GM10248 (cell line): ENCODE measurements at regions not wholly inside any gene's neighbourhood (a gene's known extent, or its start where the extent isn't known, plus 50 kb on each side); places are given as distances from the start of the nearest gene placed in this dataset.

Experiments used
- CTCF ChIA-PET: fragments of 300-600 bp; sonication (Branson Sonifier 250); formaldehyde crosslinking; extraction: SDS; loops from one replicate; lab custom pipeline; 2021; ENCODE audit warnings: antibody characterized with exemption; lab: Yijun Ruan, JAX
- POLR2A ChIA-PET: fragments of 350-650 bp; sonication (Branson Sonifier 250); formaldehyde crosslinking; extraction: SDS; loops from one replicate; lab custom pipeline; 2020; ENCODE audit warnings: antibody characterized with exemption; lab: Yijun Ruan, JAX
- DNase-seq: peaks from one replicate; pipeline ENCODE4 v3.0.0; 2012; ENCODE audit errors: extremely low spot score
- CTCF ChIP-seq: IDR thresholded peaks from 2 replicates; pipeline ENCODE4 v1.5.1; 2012; ENCODE audit warnings: mild to moderate bottlenecking, low read depth; ENCODE audit errors: extremely low read depth, missing control alignments, control extremely low read depth

GRCh38 chr6:144834426-144835038 lies 549.4 kb downstream of the UTRN start:
- ChIA-PET POLR2A (no interaction called here), CTCF (interaction anchor here (2.1 kb wide), 1 partner anchor 12 kb away, joined by 8 read pairs; no protein-coding TSS in a partner anchor)
- no peak for DNase-seq
- no peak for TF ChIP-seq CTCF

GRCh38 chr6:144835322-144835973 lies 550.3 kb downstream of the UTRN start:
- ChIA-PET CTCF (interaction anchor here (1.0 to 2.1 kb wide), 2 partner anchors 12 to 92 kb away, joined by 3 to 8 read pairs; no protein-coding TSS in a partner anchor), POLR2A (no interaction called here)
- no peak for TF ChIP-seq CTCF
- no peak for DNase-seq

GRCh38 chr6:144840619-144841018 lies 555.5 kb downstream of the UTRN start:
- POLR2A ChIA-PET = no interaction called here
- CTCF ChIA-PET = interaction anchor here (1.0 to 1.3 kb wide), 2 partner anchors 21 to 27 kb away, joined by 3 read pairs; no protein-coding TSS in a partner anchor
- TF ChIP-seq CTCF = no peak
- DNase-seq = no peak

GRCh38 chr6:144843701-144844100 lies 558.6 kb downstream of the UTRN start:
- CTCF ChIA-PET = no interaction called here
- POLR2A ChIA-PET = no interaction called here
- no peak for DNase-seq
- TF ChIP-seq CTCF = no peak

- no peak for TF ChIP-seq CTCF
- ChIA-PET POLR2A (no interaction called here), CTCF (no interaction called here)
- DNase-seq = no peak
Measured at GRCh38 chr6:144844596-144844995, 559.5 kb downstream of the UTRN start.

- ChIA-PET CTCF (no interaction called here), POLR2A (no interaction called here)
- TF ChIP-seq CTCF = no peak
- DNase-seq = no peak
Measured at GRCh38 chr6:144845186-144845585, 560.1 kb downstream of the UTRN start.
